ENCODE measurements at regions not wholly inside any gene's neighbourhood (a gene's known extent, or its start where the extent isn't known, plus 50 kb on each side); places are given as distances from the start of the nearest gene placed in this dataset.
"Not testable (repeated sequence)": the region's sequence is repeated elsewhere in the genome, so short reads cannot be mapped to it uniquely, and the experiment has no call there.

- no peak for DNase-seq (ENCODE audit: extremely low read depth in 1 of 2, low read depth in 1 of 2)
These were observed 350.5 kb upstream of the PDE3A start for GRCh38 chr12:20017802-20018201.

- DNase-seq (ENCODE audit: extremely low read depth in 1 of 2, low read depth in 1 of 2), result no peak
These were observed 349.9 kb upstream of the PDE3A start for GRCh38 chr12:20018406-20018805.

GRCh38 chr12:20024194-20024593 is 344.1 kb upstream of the PDE3A start:
- DNase-seq (ENCODE audit: extremely low read depth in 1 of 2, low read depth in 1 of 2), result no peak

GRCh38 chr12:20028033-20028432 is 340.3 kb upstream of the PDE3A start:
- DNase-seq (ENCODE audit: extremely low read depth in 1 of 2, low read depth in 1 of 2), result no peak

- DNase-seq (ENCODE audit: extremely low read depth in 1 of 2, low read depth in 1 of 2), result no peak
These were observed 337.5 kb upstream of the PDE3A start for GRCh38 chr12:20030826-20031225.

- no peak for DNase-seq (ENCODE audit: extremely low read depth in 1 of 2, low read depth in 1 of 2)
These were observed 328.8 kb upstream of the PDE3A start for GRCh38 chr12:20039562-20039961.

GRCh38 chr12:20040184-20040583 is 328.2 kb upstream of the PDE3A start:
- no peak for DNase-seq (ENCODE audit: extremely low read depth in 1 of 2, low read depth in 1 of 2)

- DNase-seq (ENCODE audit: extremely low read depth in 1 of 2, low read depth in 1 of 2), result no peak
These were observed 327.5 kb upstream of the PDE3A start for GRCh38 chr12:20040831-20041230.

- DNase-seq (ENCODE audit: extremely low read depth in 1 of 2, low read depth in 1 of 2), result no peak
These were observed 324.0 kb upstream of the PDE3A start for GRCh38 chr12:20044351-20044750.

- no peak for DNase-seq (ENCODE audit: extremely low read depth in 1 of 2, low read depth in 1 of 2)
These were observed 323.5 kb upstream of the PDE3A start for GRCh38 chr12:20044846-20045245.

- no peak for DNase-seq (ENCODE audit: extremely low read depth in 1 of 2, low read depth in 1 of 2)
These were observed 320.4 kb upstream of the PDE3A start for GRCh38 chr12:20047901-20048300.

- DNase-seq (ENCODE audit: extremely low read depth in 1 of 2, low read depth in 1 of 2), result no peak
These were observed 318.1 kb upstream of the PDE3A start for GRCh38 chr12:20050221-20050620.

GRCh38 chr12:20053782-20054181 is 314.6 kb upstream of the PDE3A start:
- DNase-seq (ENCODE audit: extremely low read depth in 1 of 2, low read depth in 1 of 2), result no peak

- no peak for DNase-seq (ENCODE audit: extremely low read depth in 1 of 2, low read depth in 1 of 2)
These were observed 312.5 kb upstream of the PDE3A start for GRCh38 chr12:20055856-20056255.

- no peak for DNase-seq (ENCODE audit: extremely low read depth in 1 of 2, low read depth in 1 of 2)
These were observed 310.9 kb upstream of the PDE3A start for GRCh38 chr12:20057398-20057797.

GRCh38 chr12:20063116-20063515 is 305.2 kb upstream of the PDE3A start:
- no peak for DNase-seq (ENCODE audit: extremely low read depth in 1 of 2, low read depth in 1 of 2)

- DNase-seq (ENCODE audit: extremely low read depth in 1 of 2, low read depth in 1 of 2), result no peak
These were observed 290.7 kb upstream of the PDE3A start for GRCh38 chr12:20077618-20078017.

GRCh38 chr12:20089077-20089476 is 279.3 kb upstream of the PDE3A start:
- no peak for DNase-seq (ENCODE audit: extremely low read depth in 1 of 2, low read depth in 1 of 2)

- DNase-seq (ENCODE audit: extremely low read depth in 1 of 2, low read depth in 1 of 2), result not testable (repeated sequence)
These were observed 275.0 kb upstream of the PDE3A start for GRCh38 chr12:20093190-20093810.

- DNase-seq (ENCODE audit: extremely low read depth in 1 of 2, low read depth in 1 of 2), result no peak
These were observed 271.9 kb upstream of the PDE3A start for GRCh38 chr12:20096430-20096829.

- no peak for DNase-seq (ENCODE audit: extremely low read depth in 1 of 2, low read depth in 1 of 2)
These were observed 270.7 kb upstream of the PDE3A start for GRCh38 chr12:20097626-20098025.

- DNase-seq (ENCODE audit: extremely low read depth in 1 of 2, low read depth in 1 of 2), result no peak
These were observed 268.7 kb upstream of the PDE3A start for GRCh38 chr12:20099395-20100183.

- no peak for DNase-seq (ENCODE audit: extremely low read depth in 1 of 2, low read depth in 1 of 2)
These were observed 267.3 kb upstream of the PDE3A start for GRCh38 chr12:20101046-20101445.
